Transverse colon (tissue), 3 donors: ENCODE measurements at regions not wholly inside any gene's neighbourhood (a gene's known extent, or its start where the extent isn't known, plus 50 kb on each side); places are given as distances from the start of the nearest gene placed in this dataset.

ENCODE experiments used
- CTCF ChIP-seq, 5 experiments: fragments of 200-600 bp in 3 of 5; fragments of 450-650 bp in 2 of 5; sonication (generic) in 3 of 5; IDR thresholded peaks; 1 replicate in 2 of 5; 2 replicates in 3 of 5; pipeline ENCODE4 v1.5.1; 2016 to 2017; ENCODE audit warnings: antibody characterized with exemption in 5 of 5, inconsistent platforms in 3 of 5, mild to moderate bottlenecking in 2 of 5, moderate library complexity in 1 of 5
- EP300 ChIP-seq: sonication (generic); formaldehyde crosslinking; IDR thresholded peaks from one replicate; pipeline ENCODE4 v1.6.1; 2017; ENCODE audit warnings: antibody characterized with exemption, low read depth
- POLR2A ChIP-seq: fragments of 450-650 bp; IDR thresholded peaks from one replicate; pipeline ENCODE4 v1.6.1; 2016; ENCODE audit warnings: antibody characterized with exemption, mild to moderate bottlenecking, moderate library complexity

GRCh38 chr2:192948316-192948715 lies 753.6 kb upstream of the TMEFF2 start:
- TF ChIP-seq CTCF (IDR thresholded peaks at IDR 0.05) (no peak), POLR2A (no peak), EP300 (no peak)
